NCI-H2107 (cell line): ENCODE measurements at regions not wholly inside any gene's neighbourhood (a gene's known extent, or its start where the extent isn't known, plus 50 kb on each side); places are given as distances from the start of the nearest gene placed in this dataset.
"Not testable (repeated sequence)": the region's sequence is repeated elsewhere in the genome, so short reads cannot be mapped to it uniquely, and the experiment has no call there.

ENCODE experiments used
- DNase-seq: peaks from one replicate; lab custom pipeline; 2025; lab: John Stamatoyannopoulos, UW

DNA sequence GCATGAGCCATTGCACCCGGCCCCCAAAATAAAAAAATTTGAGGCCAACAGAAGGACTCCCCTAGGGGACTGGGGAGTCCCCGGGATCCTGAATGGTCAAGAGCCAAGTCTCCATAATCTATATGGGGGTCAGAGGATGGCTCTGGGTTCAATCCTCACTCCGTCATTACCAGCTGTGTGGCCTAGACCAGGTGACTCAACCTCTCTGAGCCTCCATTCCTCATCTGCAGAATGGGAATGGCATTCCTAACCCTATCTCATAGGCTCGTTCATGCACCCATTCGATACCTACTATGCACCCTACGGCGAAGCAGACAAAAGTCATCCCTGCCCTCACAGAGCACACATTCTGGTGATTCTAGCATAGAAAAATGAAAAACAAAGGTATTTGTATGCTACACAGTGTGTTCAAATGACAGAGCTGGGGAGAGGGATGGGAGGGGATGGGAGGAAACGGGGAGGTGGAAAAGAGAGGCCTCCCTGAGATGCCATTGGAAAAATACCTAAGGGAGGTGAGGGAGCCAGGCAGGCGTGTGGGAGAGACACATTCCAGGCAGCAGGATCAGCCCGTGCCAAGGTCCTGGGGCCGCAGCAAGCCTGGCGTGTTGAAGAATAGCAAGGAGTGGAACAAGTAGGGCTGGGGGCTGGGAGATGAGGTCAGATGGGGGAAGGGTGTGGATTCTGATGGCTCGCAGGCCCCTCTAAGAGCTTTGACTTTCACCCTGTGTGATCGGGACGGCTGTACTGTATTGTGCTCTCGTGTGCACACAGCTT is 71.2 kb downstream of the RMI2 start:
- no peak for DNase-seq

DNA sequence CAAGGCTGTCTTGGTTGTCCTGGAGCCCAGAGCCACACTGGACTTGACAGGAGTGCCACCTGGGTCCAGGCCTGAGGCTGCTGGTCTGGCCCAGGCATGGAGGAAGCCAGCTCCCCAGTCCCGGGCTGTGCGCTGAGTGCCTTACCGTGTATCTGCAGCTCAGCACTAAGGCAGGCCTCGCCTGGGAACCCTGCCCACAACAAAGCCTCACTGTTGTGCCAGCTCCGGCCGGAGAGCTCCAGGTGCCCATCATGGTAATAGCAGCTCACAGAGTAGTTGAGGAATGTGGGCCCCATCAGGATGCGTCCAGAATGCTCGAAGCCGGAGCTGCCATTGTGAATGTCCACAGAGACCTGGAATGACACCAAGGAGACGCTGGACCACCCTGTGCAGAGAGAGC is 72.2 kb downstream of the RMI2 start:
- no peak for DNase-seq

DNA sequence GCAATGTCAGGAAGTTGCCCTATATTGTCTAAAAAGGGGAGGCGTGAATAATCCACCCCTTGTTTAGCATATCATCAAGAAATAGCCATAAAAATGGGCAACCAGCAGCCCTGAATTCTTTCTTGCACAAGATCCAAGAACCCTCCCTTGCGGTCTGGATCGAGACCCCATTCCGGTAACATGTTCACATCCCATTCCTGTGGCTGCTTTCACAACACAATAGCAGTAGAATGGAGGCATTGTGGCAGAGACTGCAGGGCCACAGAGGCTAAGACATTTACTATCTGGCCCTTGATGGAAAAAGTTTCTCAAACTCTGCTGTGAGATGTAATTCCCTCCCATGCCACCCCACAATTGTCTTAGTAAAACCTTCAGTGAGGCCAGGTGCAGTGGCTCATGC is 73.2 kb downstream of the RMI2 start:
- no peak for DNase-seq

DNA sequence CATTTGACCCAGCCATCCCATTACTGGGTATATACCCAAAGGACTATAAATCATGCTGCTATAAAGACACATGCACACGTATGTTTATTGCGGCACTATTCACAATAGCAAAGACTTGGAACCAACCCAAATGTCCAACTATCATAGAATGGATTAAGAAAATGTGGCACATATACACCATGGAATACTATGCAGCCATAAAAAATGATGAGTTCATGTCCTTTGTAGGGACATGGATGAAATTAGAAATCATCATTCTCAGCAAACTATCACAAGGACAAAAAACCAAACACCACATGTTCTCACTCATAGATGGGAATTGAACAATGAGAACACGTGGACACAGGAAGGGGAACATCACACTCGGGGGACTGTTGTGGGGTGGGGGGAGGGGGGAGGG is 74.8 kb downstream of the RMI2 start:
- not testable (repeated sequence) for DNase-seq

DNA sequence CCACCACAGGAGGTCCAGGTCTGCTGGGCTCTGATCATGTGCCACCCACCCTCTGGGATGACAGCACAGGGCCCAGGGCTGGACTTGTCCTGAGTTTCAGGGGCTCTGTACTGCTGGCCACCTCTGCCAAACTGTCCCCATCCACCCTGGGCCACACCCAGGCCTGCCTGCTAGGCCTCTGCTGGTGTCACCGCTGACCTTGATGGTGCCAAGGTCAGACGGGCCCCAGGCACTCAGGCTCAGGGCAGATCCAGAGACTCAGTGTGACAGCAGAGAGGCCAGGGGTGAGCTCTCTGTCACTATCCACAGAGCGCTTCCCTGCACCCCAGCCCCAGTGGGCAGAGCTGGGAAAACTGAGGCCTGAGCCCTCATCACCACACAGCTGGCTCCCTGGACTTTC is 75.6 kb downstream of the RMI2 start:
- DNase-seq = no peak

DNA sequence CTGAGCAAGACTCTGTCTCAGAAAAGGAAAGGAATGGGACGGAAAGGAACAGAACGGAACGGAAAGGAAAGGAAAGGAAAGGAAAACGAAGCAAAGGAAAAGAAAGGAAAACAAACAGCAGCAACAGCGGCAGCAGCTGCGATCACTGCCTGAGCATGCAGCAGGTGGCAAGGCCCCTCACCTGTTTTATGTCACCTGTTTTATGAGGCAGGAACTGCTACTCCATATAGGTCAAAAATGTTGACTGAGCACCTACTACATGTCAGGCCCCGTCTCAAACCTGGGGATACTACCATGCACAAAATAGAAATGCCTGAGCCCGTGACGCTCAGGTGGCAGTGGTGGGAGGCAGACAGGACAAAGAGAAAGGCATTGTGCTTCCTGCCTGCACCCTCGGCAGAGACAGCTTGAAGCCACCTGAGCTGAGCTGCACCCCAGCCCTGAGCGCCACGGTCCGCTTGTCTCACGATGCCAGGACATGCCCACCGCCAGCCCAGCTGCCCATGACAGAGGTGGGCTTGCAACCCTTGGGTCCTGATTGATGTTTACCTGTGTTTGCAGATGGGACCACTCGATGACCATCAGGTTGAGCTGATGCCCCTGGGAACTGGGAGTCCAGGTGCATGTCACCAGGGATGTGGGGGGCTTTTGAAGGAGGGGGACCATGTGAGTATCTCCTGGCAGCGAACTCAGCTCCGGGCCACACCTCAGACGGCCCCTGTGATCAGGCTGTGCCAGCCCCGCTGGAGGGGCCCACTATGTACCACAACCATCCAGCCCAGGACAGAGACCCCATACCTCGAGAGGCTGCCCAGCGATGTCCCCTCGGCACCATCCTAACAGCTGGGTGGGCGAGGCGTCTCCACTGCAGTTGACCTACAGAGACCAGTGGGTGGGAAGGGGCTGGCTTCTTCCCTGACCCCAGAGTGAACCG is 77.4 kb downstream of the RMI2 start:
- no peak for DNase-seq

DNA sequence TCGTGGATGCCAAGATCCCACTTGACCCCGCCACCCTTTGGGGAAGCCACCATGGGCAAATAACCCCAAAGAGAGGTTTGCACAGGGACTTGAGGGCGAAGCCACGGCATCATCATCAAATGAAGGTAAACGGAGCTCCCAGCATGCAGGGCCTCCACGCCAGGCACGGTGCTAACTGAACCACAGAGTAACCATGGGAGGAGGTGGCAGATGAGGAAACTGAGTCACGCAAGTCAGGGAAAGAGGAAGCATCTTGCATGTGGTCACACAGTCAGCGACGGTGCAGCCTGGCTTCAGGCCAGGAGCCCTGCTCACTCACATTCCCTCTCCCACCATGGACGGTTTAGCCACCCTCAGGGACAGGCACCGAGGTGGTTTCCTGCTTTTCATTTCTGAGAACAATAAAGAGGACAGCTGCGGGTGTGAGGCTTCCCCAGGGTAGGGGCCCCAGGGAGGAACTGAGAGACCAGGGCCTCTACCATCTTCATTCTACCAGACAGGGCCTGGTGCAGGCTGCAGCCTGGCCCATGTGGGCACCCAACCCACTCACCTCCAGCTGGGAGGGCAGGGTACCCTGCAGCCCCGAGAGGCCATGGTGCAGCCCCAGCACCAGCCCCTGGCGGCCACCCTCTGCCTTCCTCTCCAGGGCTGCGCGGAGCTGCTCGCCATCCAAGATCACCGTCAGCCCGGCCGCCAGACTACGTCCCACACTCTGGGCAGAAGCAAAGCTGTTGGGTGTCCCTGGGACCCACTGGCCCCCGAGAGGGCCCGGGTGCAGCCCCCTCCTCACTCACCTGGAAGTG is 78.3 kb downstream of the RMI2 start:
- no peak for DNase-seq

DNA sequence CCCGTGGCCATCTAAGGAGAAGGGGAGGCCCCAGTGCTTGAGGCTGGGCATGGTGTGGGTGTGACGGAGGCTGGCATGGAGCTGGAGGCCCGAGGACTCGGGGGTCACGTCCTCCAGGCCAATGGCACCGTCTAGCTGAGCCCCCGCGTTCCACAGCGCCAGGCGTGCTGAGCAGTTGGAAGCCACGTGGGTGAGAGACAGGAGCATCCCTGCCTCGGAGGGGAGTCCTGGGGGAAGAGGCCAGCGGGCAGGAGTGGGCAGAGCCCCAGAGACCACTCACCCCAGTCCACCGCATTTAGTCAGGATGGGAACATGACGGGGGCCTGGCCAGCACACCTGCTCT is 78.8 kb downstream of the RMI2 start:
- DNase-seq = no peak

DNA sequence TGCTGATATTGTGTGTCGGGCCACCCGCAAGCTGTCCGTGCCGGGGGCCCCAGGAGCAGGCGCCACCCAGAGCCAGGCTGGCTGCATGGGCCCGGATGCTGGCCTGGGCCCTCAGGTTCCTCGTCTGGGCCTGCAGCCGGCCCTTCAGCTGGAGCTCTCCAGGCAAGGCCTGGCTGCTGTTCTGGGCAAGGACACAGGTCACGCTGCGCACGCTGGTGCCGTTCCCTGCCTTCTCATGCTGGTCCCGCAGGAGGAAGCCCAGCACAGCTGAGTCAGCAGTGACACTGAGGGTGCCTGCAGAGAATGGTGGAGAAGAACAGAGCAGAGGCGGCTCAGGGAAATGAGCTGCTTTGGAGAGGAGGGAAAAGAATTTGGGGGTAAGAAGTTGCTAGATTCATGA is 79.9 kb downstream of the RMI2 start:
- DNase-seq = no peak

DNA sequence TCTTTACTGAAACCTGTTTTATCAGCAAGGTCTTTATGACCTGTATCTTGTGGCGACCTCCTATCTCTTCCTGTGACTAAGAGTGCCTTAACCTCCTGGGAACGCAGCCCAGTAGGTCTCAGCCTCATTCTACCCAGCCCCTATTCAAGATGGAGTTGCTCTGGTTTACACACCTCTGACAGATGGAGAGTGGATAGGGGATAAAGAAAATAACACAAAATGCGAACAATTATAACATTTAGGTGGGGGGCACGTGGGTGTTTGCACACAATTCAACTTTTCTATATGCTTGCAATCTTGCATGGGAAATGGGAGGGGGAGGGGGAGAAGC is 83.3 kb downstream of the RMI2 start:
- no peak for DNase-seq

DNA sequence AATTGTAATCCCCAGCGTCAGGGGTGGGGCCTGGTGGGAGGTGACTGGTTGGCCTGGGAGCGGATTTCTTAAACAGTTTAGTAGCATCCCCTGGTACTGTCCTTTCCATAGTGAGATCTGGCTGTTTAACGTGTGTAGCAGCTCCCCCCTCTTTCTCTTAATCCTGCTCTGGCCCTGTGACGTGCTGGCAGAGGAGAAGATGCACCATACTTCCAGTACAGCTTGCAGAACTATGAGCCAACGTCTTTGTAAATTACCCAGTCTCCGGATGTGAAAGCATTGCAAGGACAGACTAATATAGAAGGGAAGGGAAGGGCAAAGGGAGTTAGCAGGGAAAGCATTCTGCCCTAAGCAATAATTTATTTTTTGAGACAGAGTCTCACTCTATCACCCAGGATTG is 83.9 kb downstream of the RMI2 start:
- no peak for DNase-seq

DNA sequence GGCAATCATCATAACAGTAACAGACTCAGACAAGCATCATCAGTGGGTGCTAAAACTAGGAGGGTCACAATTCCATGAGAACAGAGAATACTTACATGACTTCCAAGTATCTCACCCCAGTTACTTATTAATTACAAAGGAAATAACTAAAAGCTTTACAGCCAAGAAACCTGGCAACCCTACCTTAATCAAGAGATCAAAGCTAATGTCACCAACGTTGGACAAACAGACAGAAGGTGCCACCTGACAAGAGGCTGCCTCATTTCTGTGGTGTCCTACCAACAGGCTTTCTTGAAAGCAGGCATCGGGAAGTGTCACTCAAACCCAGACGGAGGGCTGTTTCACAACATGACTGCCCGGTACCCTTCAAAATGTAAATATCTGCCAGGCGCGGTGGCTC is 84.6 kb downstream of the RMI2 start:
- no peak for DNase-seq

DNA sequence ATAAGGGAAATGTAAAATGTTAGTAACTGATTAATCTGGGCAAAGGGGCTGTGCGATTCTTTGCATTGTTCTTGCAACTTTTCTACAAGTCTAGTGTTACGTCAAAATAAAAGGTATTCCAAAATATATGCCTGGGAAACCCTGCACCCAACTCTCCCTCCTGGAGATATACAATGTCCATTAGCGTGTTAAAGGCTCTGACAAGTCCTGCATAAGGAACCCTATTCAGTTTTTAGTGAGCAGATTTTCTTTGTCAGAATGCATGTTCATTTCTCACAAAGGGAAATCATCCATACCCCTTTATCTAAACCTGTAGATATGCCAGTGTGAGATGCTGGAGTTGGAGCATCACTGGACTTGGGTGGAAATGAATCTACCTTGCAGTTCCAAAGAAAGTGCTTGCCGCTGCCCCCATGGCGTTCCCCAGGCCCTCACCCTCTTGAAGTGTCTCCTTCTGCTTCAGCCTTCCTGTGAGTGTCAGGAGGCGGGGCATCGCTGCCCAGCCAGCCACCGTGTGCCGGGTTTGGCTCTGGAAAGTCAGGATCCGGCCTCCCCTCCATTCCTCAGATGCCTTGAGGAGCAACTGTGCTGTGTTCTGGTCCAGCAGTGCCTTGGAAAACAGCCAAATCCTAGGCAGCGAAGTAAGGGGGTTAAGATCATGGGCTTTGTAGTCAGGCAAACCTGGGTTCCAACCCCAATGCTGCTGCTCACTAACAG is 85.5 kb downstream of the RMI2 start:
- no peak for DNase-seq

DNA sequence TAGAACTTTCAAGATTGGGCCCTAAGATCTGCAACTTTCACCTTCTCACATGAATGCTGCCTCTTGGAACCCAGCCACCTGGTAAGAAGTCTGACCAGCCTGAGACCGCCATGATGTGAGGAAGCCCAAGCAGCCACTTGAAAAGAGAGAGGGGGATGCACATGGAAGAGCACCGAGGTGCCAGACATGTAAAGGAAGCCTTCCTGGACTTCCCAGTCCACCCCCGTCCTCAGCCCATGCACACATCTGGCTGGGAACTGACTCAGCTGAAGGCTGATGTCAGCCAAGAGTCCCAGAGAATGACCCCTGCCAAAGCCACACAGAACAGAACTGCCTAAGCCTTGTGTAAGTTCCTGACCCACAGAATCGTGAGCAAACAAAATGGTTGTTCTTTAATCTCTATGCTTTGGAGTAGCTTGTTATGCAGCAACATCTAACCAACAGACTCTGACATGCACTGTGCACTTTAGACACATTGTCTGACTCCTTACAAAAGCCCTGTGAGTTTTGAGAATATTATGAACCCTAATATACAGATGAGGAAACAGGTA is 86.7 kb downstream of the RMI2 start:
- no peak for DNase-seq

DNA sequence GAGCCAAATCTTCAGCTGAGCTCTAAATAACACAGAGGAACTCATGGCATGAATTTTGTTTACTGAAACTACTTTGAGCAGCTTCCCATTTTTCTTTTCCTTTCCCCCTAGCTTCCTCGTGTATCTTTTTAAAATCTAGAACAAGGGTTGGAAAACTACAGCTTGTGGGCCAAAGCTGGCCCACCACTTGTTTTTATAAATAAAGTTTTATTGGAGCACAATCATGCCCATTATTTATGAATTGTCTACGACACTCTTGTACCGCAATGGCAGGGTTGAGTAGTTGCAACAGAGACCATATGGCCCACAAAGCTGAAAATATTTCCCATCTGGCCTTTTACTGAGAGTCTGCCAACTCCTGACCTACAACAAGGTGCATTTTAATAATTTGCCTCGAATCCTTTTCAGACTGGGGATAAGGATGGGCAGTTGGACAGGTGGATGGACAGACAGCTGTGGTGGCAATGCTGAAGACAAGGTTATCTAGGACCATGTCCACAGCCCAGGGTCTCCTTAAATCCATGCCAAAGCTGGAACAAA is 87.7 kb downstream of the RMI2 start:
- DNase-seq = no peak

DNA sequence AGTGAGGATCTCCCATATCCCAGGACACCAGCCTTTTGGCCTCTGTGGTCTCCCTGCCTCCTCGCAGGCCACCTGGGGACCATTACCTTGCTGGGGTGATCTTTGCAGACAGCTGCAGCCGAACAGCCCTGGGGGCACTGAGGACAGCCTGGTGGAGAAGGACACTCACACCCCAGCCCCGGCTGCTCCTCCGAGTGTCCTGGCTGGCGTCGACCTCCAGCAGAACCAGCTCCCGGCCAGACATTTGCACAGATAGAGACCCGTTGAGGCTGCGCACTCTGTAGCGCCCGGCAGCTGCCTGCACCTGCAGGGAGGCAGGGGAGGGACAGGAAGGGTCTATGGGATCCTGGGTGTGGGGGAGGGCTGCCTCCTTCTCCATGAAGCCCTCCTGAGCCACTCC is 90.3 kb downstream of the RMI2 start:
- DNase-seq = no peak

DNA sequence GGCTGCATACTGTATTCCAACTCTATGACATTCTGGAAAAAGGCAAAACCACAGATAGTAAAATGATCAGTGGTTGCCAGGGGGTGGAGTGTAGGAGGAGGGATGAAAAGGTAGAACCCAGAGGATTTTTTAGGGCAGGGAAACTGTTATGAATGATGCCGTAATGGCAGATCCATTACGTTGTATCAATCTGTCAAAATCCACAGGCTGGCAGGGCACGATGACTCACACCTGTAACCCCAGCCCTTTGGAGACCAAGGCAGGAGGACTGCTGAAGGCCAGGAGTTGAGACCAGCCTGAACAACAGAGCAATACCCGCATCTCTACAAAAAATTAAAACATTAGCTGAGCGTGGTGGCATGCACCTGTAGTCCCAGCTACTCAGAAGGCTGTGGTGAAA is 91.8 kb downstream of the RMI2 start:
- no peak for DNase-seq

DNA sequence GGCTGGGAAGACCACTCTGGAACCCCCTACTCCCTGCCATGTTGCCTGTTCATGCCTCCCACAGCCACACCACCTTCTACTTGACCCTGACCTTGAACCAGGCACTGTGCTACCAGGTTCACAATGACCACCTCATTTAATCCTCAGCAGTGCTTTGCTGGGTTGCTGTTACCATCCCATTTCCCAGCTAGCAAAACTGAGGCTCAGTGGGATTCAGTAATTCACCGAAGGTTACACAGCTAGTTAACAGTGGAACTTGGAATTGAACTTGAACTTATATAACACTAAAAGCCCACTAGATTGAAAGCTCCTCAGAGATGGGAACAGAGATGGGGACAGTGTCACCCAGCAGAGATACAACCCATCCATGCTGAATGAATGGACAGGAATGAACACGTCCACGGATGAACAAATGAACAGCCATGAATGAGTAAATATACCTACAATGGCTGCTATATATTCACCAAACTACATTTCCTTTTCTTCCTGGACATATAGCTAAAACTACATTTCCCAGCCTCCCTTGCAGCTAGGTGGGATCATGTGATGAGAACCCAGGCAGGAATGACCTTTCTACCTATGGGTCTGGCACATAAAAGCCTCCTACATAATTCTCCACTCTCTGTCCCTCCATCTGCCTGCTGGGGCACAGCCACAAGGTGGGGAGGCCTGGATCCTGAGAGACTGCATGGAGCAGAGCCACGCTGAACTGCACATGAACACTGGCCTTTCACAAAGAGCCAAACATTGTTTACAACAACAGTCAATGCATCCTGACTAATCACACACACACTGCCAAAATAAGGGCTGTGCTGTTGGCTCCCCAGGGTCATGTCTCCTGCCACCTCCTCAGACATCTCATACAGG is 94.8 kb downstream of the RMI2 start:
- DNase-seq = no peak

DNA sequence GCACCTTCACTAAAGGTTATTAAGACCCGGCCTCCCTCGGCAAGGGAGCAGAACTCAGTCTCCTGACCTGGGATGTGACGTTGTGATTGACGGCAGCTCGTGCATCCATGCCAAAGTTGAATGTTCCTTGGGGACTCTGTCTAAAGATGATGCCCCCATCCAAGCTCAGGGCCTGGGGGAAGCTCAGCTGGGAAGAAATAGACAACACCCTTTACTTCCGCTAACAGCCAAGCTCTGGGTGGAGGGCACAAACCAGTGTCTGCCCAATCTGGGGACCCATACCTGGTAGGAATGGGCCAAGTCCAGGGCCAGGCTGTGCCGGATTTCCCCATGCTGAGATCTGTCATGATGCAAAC is 95.4 kb downstream of the RMI2 start:
- DNase-seq = no peak

DNA sequence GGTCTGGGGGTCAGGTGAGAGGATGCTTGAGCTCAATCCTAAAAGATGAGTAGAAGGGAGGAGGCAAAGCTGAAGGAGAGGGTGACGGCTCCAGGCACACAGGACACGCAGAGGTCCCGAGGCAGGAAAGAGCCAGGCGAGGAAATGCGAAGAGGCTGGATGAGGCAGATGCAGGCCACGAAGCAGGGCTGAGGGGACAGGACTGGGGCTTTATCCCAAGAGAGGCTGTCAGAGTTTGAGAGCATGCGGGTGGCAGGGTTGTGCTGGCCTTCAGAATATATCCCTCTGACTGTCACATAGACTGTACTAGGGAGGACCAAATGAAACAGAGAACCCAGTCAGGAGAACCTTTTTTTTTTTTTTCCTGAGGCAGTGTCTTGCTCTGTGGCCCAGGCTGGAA is 100.2 kb downstream of the RMI2 start:
- DNase-seq = no peak
